KMS-11 (cell line): ENCODE measurements at regions not wholly inside any gene's neighbourhood (a gene's known extent, or its start where the extent isn't known, plus 50 kb on each side); places are given as distances from the start of the nearest gene placed in this dataset.

Experiments used
- H2AFZ ChIP-seq: fragments of 200-600 bp; sonication (generic); 2 replicates; pipeline ENCODE4 v1.6.1; 2016; ENCODE audit warnings: antibody characterized with exemption, mixed run types, low read depth
- H3K27ac ChIP-seq: fragments of 200-600 bp; sonication (generic); 2 replicates; pipeline ENCODE4 v1.6.1; 2016; ENCODE audit warnings: mild to moderate bottlenecking, mixed run types
- H3K27me3 ChIP-seq: fragments of 200-600 bp; sonication (generic); 2 replicates; pipeline ENCODE4 v1.6.1; 2017; ENCODE audit warnings: mild to moderate bottlenecking, low read depth, mixed run types, moderate library complexity; ENCODE audit not compliant: insufficient read depth
- H3K36me3 ChIP-seq: fragments of 200-600 bp; sonication (generic); 2 replicates; pipeline ENCODE4 v1.6.1; 2017; ENCODE audit warnings: mild to moderate bottlenecking, mixed run types; ENCODE audit not compliant: insufficient read depth
- H3K4me1 ChIP-seq: fragments of 200-600 bp; sonication (generic); 2 replicates; pipeline ENCODE4 v1.6.1; 2016; ENCODE audit warnings: mild to moderate bottlenecking, low read depth, mixed run types; ENCODE audit not compliant: poor library complexity, severe bottlenecking
- H3K4me2 ChIP-seq: fragments of 200-600 bp; sonication (generic); 2 replicates; pipeline ENCODE4 v1.7.0; 2016; ENCODE audit warnings: mild to moderate bottlenecking, mixed run types
- H3K4me3 ChIP-seq: fragments of 200-600 bp; sonication (generic); IDR thresholded peaks from 2 replicates; pipeline ENCODE4 v1.6.1; 2017; ENCODE audit warnings: low read depth, low read length, mixed read lengths; ENCODE audit not compliant: insufficient read depth
- H3K79me2 ChIP-seq: fragments of 200-600 bp; sonication (generic); 2 replicates; pipeline ENCODE4 v1.6.1; 2016; ENCODE audit warnings: low read depth, mixed run types; ENCODE audit not compliant: insufficient read depth
- H3K9ac ChIP-seq: fragments of 200-600 bp; sonication (generic); 2 replicates; pipeline ENCODE4 v1.6.1; 2016; ENCODE audit warnings: mild to moderate bottlenecking, mixed run types
- H4K20me1 ChIP-seq: fragments of 200-600 bp; sonication (generic); 2 replicates; pipeline ENCODE4 v1.6.1; 2016; ENCODE audit warnings: mild to moderate bottlenecking, mixed run types; ENCODE audit not compliant: insufficient read depth
- TF ChIP-seq, protein P1 (sequence below): fragments of 200-600 bp; sonication (generic); conservative IDR thresholded peaks from 2 replicates; pipeline ENCODE4 v1.6.1; 2017; ENCODE audit warnings: low read depth, mild to moderate bottlenecking, antibody characterized with exemption, low read length, moderate library complexity, mixed read lengths

DNA sequence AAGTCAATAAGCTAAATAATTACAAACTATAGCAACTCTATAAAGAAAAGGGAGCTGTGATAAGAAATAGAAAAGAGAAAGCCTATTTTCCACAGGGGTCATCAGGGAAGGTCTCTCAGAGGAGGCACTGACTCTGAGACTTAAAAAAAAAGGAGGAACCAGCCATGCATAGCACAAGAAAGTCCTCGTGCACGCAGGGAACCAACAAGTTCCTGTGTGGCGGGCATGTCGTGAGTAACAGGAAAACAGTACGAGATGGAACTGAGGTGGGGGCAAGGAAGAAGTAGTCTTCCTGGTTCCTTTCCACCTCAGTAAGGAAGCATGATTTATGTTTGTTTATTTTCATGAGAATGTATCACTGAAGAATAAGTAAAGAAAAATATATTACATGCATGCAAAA, 367.0 kb upstream of the TMEM132C start:
- TF ChIP-seq, protein P1, sequence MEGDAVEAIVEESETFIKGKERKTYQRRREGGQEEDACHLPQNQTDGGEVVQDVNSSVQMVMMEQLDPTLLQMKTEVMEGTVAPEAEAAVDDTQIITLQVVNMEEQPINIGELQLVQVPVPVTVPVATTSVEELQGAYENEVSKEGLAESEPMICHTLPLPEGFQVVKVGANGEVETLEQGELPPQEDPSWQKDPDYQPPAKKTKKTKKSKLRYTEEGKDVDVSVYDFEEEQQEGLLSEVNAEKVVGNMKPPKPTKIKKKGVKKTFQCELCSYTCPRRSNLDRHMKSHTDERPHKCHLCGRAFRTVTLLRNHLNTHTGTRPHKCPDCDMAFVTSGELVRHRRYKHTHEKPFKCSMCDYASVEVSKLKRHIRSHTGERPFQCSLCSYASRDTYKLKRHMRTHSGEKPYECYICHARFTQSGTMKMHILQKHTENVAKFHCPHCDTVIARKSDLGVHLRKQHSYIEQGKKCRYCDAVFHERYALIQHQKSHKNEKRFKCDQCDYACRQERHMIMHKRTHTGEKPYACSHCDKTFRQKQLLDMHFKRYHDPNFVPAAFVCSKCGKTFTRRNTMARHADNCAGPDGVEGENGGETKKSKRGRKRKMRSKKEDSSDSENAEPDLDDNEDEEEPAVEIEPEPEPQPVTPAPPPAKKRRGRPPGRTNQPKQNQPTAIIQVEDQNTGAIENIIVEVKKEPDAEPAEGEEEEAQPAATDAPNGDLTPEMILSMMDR, result no peak
- H3K27ac ChIP-seq, result no peak overlapping the region

DNA sequence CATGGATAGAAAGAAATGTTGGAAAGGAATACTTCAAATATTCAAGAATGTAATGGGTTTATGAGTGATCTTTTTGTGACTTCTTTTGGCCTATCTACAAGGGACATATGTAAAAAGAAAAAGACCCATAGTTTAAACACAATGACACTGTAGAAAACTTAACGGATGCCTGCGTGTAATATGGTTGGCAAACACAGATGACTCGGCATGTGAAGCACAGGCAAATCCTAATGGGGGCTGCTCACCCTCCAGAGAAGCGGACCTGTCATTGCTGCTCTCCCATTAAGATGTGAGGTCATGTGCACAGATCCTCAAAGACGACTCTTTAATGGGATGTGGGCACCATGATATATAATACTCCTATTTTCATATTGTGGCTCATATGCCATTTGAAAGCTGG, 366.6 kb upstream of the TMEM132C start:
- no peak overlapping the region for H3K4me2 ChIP-seq
- H3K27me3 ChIP-seq, result no peaks in the 10 kb centered on the region
- H3K4me3 ChIP-seq, result no peak overlapping the region
- no peak overlapping the region for H3K9ac ChIP-seq
- H3K4me1 ChIP-seq, result no peaks in the 10 kb centered on the region
- no peaks in the 10 kb centered on the region for H4K20me1 ChIP-seq
- TF ChIP-seq, protein P1, result no peak
- no peak overlapping the region for H3K27ac ChIP-seq
- H3K79me2 ChIP-seq, result no peaks in the 10 kb centered on the region
- H2AFZ ChIP-seq, result no peak overlapping the region
- no peaks in the 10 kb centered on the region for H3K36me3 ChIP-seq

More for the DNA sequence above, 367.0 kb upstream of the TMEM132C start:
- Histone ChIP-seq H3K4me1 (no peaks in the 10 kb centered on the region), H2AFZ (no peak overlapping the region), H3K4me2 (no peak overlapping the region), H3K79me2 (no peaks in the 10 kb centered on the region), H3K27me3 (no peaks in the 10 kb centered on the region), H4K20me1 (no peaks in the 10 kb centered on the region), H3K36me3 (no peaks in the 10 kb centered on the region), H3K4me3 (no peak overlapping the region), H3K9ac (no peak overlapping the region)

DNA sequence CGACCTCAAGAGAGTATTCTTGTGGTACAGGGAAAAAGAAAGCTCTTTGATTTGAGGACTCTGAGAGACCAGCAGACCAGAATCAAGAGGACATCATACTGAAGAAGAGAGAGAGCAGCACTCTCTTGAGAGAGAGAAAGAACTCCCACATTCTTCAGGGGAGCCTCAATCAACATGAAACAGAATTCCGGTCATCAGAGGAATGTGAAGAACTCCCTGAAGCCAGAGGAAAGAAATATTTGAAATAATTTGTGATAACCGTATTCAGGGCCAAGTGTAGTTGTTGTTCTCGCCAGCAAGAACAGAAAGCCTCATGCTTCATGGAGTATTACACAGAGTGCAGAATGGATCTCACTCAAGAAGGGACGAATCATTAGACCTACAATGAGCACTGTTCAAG, 363.8 kb upstream of the TMEM132C start:
- no peak overlapping the region for H2AFZ ChIP-seq
- no peaks in the 10 kb centered on the region for H3K36me3 ChIP-seq
- H3K4me2 ChIP-seq, result no peak overlapping the region
- no peaks in the 10 kb centered on the region for H3K79me2 ChIP-seq
- H3K4me1 ChIP-seq, result no peaks in the 10 kb centered on the region
- H3K4me3 ChIP-seq, result no peak overlapping the region
- TF ChIP-seq, protein P1, result no peak
- no peaks in the 10 kb centered on the region for H3K27me3 ChIP-seq
- no peak overlapping the region for H3K27ac ChIP-seq
- no peak overlapping the region for H3K9ac ChIP-seq
- no peaks in the 10 kb centered on the region for H4K20me1 ChIP-seq

DNA sequence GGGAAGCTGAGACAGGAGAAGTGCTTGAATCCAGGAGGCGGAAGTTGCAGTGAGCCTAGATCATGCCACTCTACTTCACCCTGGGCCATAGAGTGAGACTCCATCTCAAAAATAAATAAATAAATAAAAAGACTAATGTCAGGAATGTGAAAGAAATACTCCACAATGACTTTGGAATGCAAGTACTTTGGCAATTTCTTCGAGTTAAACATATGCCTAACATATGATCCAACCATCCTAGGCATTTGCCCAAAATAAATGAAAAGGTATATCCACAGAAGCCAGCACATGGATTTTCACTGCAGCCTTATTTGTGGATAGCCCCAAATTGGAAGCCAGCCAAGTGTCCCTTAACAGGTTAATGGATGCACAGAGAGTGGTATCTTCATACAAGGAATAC, 357.9 kb upstream of the TMEM132C start:
- Histone ChIP-seq H3K79me2 (no peaks in the 10 kb centered on the region), H2AFZ (no peak overlapping the region), H3K36me3 (no peaks in the 10 kb centered on the region), H4K20me1 (no peaks in the 10 kb centered on the region), H3K4me1 (no peaks in the 10 kb centered on the region), H3K27me3 (no peaks in the 10 kb centered on the region), H3K4me2 (no peak overlapping the region), H3K9ac (no peak overlapping the region), H3K4me3 (no peak overlapping the region), H3K27ac (no peak overlapping the region)
- TF ChIP-seq, protein P1, result no peak
